Keratinocyte (primary cell): ENCODE measurements at regions not wholly inside any gene's neighbourhood (a gene's known extent, or its start where the extent isn't known, plus 50 kb on each side); places are given as distances from the start of the nearest gene placed in this dataset.
"Not testable (repeated sequence)": the region's sequence is repeated elsewhere in the genome, so short reads cannot be mapped to it uniquely, and the experiment has no call there.

ENCODE experiments used
- CTCF ChIP-seq, 3 experiments: IDR thresholded peaks in 1 of 3; conservative IDR thresholded peaks in 1 of 3; optimal IDR thresholded peaks in 1 of 3; 2 replicates in 2 of 3; 3 replicates in 1 of 3; pipeline versions ENCODE3 to v1.5.1; 2011; ENCODE audit warnings: low read length in 3 of 3, mild to moderate bottlenecking in 3 of 3, moderate library complexity in 2 of 3, control low read depth in 1 of 3, inconsistent platforms in 1 of 3; ENCODE audit not compliant: insufficient read depth in 2 of 3; ENCODE audit errors: extremely low read depth in 1 of 3
- EZH2 ChIP-seq: IDR thresholded peaks from one replicate; pipeline ENCODE4 v1.6.1; 2012; ENCODE audit warnings: inconsistent platforms, mild to moderate bottlenecking, low read length, moderate library complexity

GRCh38 chr15:20334451-20334850 is 207.1 kb downstream of the GOLGA6L6 start:
- not testable (repeated sequence) for TF ChIP-seq CTCF (optimal IDR thresholded peaks at IDR 0.05 in 1 of 3, IDR thresholded peaks at IDR 0.05 in 1 of 3, conservative IDR thresholded peaks at IDR 0.05 in 1 of 3; ENCODE audit: extremely low read depth in 1 of 3, insufficient read depth in 2 of 3, low read length in 3 of 3); EZH2
